Immature natural killer cell (primary cell): ENCODE measurements at regions not wholly inside any gene's neighbourhood (a gene's known extent, or its start where the extent isn't known, plus 50 kb on each side); places are given as distances from the start of the nearest gene placed in this dataset.
"Not testable (repeated sequence)": the region's sequence is repeated elsewhere in the genome, so short reads cannot be mapped to it uniquely, and the experiment has no call there.

Source experiments
- DNase-seq, 3 donors: peaks; one replicate each; pipeline ENCODE4 v3.0.0; 2022; ENCODE audit warnings: mixed read lengths in 1 of 3
- H3K27ac Mint-ChIP-seq, 6 donors: one replicate each; pipeline ENCODE4 v1.8.0; 2020; ENCODE audit warnings: mixed read lengths in 6 of 6, mild to moderate bottlenecking in 5 of 6, inconsistent platforms in 4 of 6, moderate library complexity in 3 of 6
- H3K27me3 Mint-ChIP-seq, 3 donors: one replicate each; pipeline ENCODE4 v1.8.0; 2020 to 2021; ENCODE audit warnings: low read depth in 3 of 3, mild to moderate bottlenecking in 3 of 3, mixed read lengths in 3 of 3, moderate library complexity in 3 of 3, inconsistent platforms in 1 of 3
- H3K36me3 Mint-ChIP-seq, 3 donors: one replicate each; pipeline ENCODE4 v1.8.0; 2020; ENCODE audit warnings: mixed read lengths in 3 of 3, inconsistent platforms in 2 of 3, mild to moderate bottlenecking in 2 of 3
- H3K4me1 Mint-ChIP-seq, 2 donors: one replicate each; pipeline ENCODE4 v1.8.0; 2020; ENCODE audit warnings: inconsistent platforms in 2 of 2, mild to moderate bottlenecking in 2 of 2, mixed read lengths in 2 of 2, moderate library complexity in 1 of 2
- H3K4me3 Mint-ChIP-seq, 5 donors: one replicate each; pipeline ENCODE4 v1.8.0; 2020; ENCODE audit warnings: mild to moderate bottlenecking in 5 of 5, mixed read lengths in 5 of 5, inconsistent platforms in 3 of 5, moderate library complexity in 3 of 5
- H3K9me3 Mint-ChIP-seq, 6 donors: one replicate each; pipeline ENCODE4 v1.8.0; 2020; ENCODE audit warnings: mild to moderate bottlenecking in 6 of 6, mixed read lengths in 6 of 6, inconsistent platforms in 4 of 6, moderate library complexity in 3 of 6

GRCh38 chr2:167592441-167592840 is 655.0 kb downstream of the STK39 start:
- peaks cover 0 to 2% (median 0%) of the 10 kb centered on the region in 6 donors for H3K9me3 Mint-ChIP-seq
- no peaks in the 10 kb centered on the region for H3K36me3 Mint-ChIP-seq
- H3K4me1 Mint-ChIP-seq, result peaks cover 0 to 7% of the 10 kb centered on the region in 2 donors
- H3K4me3 Mint-ChIP-seq, result no peak overlapping the region
- DNase-seq, result no peak
- H3K27ac Mint-ChIP-seq, result no peak overlapping the region
- no peaks in the 10 kb centered on the region for H3K27me3 Mint-ChIP-seq

GRCh38 chr2:167582619-167583018 is 664.8 kb downstream of the STK39 start:
- H3K4me3 Mint-ChIP-seq, result no peak overlapping the region
- no peak for DNase-seq
- H3K36me3 Mint-ChIP-seq, result no peaks in the 10 kb centered on the region
- no peaks in the 10 kb centered on the region for H3K4me1 Mint-ChIP-seq
- H3K9me3 Mint-ChIP-seq, result peaks cover 0 to 4% (median 0%) of the 10 kb centered on the region in 6 donors
- peaks cover 0 to 2% (median 0%) of the 10 kb centered on the region in 3 donors for H3K27me3 Mint-ChIP-seq
- no peak overlapping the region for H3K27ac Mint-ChIP-seq

GRCh38 chr2:167581961-167582574 is 665.3 kb downstream of the STK39 start:
- H3K4me1 Mint-ChIP-seq, result no peaks in the 10 kb centered on the region
- H3K27ac Mint-ChIP-seq, result no peak overlapping the region
- peaks cover 0 to 2% (median 0%) of the 10 kb centered on the region in 3 donors for H3K27me3 Mint-ChIP-seq
- peaks cover 0 to 4% (median 0%) of the 10 kb centered on the region in 6 donors for H3K9me3 Mint-ChIP-seq
- H3K36me3 Mint-ChIP-seq, result no peaks in the 10 kb centered on the region
- no peak overlapping the region for H3K4me3 Mint-ChIP-seq
- no peak for DNase-seq

DNA sequence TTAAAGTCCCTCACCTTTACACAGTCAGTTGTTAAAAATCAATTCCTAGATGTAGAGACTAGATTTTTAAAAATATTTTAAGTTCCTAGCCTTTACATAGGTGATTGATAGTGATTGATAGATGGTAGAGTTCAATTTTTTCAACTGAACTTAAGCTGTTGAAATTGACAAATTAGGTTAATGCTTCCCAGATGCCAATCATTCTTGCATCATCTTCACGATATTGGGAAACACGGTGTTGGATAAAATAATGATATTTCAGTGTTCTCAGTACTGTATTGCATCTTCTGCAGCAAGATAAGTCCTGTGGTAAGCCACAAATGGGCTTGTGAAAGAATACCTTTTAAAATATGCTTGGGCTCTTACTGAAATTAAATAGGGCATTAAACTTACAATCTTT is 667.6 kb downstream of the STK39 start:
- no peak overlapping the region for H3K4me3 Mint-ChIP-seq
- no peaks in the 10 kb centered on the region for H3K4me1 Mint-ChIP-seq
- H3K27me3 Mint-ChIP-seq, result peaks cover 0 to 1% (median 0%) of the 10 kb centered on the region in 3 donors
- H3K36me3 Mint-ChIP-seq, result no peaks in the 10 kb centered on the region
- H3K27ac Mint-ChIP-seq, result no peak overlapping the region
- DNase-seq, result no peak
- H3K9me3 Mint-ChIP-seq, result peaks cover 0 to 4% (median 0%) of the 10 kb centered on the region in 6 donors

DNA sequence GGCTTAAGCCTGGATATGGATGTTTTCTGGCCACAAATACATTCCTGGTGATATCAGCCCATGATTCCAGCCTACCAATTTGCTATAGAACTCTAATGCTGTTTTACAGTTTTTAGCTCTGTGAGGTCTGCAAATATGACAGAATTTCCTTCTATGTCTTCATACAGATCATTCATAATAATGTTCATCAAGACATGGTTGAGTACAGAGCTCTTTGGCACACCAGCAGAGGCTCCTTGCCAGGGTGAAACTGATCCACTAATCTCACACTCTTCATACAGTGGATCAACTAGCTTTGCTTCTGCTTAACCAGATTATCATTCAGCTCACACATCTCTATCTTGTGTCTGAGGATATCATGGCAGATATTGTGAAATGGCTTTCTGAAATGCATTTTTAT is 672.1 kb downstream of the STK39 start:
- no peak overlapping the region for H3K27ac Mint-ChIP-seq
- H3K27me3 Mint-ChIP-seq, result no peaks in the 10 kb centered on the region
- no peaks in the 10 kb centered on the region for H3K4me1 Mint-ChIP-seq
- no peaks in the 10 kb centered on the region for H3K36me3 Mint-ChIP-seq
- DNase-seq, result no peak
- H3K9me3 Mint-ChIP-seq, result peaks cover 0 to 4% (median 0%) of the 10 kb centered on the region in 6 donors
- no peak overlapping the region for H3K4me3 Mint-ChIP-seq

GRCh38 chr2:167572883-167573619 is 674.3 kb downstream of the STK39 start:
- peaks cover 0 to 3% (median under 1%) of the 10 kb centered on the region in 6 donors for H3K9me3 Mint-ChIP-seq
- no peaks in the 10 kb centered on the region for H3K36me3 Mint-ChIP-seq
- H3K4me3 Mint-ChIP-seq, result no peak overlapping the region
- no peak for DNase-seq
- no peaks in the 10 kb centered on the region for H3K27me3 Mint-ChIP-seq
- H3K27ac Mint-ChIP-seq, result no peak overlapping the region
- H3K4me1 Mint-ChIP-seq, result no peaks in the 10 kb centered on the region

DNA sequence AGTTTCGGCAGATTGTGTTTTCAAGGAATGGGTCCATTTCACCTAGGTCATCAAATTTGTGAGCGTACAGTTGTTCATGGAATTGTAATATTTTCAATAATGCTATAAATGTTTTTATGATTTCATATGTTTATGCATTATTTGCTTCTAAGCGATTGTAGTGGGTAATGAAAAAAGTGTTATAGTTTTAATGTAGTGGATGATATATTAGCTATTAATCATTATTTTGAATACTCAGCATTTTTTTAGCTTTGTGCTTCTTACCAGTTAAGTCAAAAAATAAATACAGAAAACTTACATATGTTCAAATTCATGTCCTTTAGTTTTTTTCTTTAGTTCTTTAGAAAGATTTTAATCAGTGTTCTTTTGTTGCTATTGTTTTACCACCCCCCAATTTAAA is 677.0 kb downstream of the STK39 start:
- Mint-ChIP-seq H3K27ac (no peak overlapping the region), H3K27me3 (no peaks in the 10 kb centered on the region), H3K9me3 (peaks cover 0 to 5% (median 0%) of the 10 kb centered on the region in 6 donors), H3K4me1 (no peaks in the 10 kb centered on the region), H3K4me3 (no peak overlapping the region), H3K36me3 (no peaks in the 10 kb centered on the region)
- no peak for DNase-seq

- DNase-seq, H3K4me1 Mint-ChIP-seq, H3K36me3 Mint-ChIP-seq, H3K4me3 Mint-ChIP-seq, H3K27me3 Mint-ChIP-seq, H3K27ac Mint-ChIP-seq: not testable (repeated sequence)
- H3K9me3 Mint-ChIP-seq, result peaks cover 4 to 11% (median 7%) of the 10 kb centered on the region in 6 donors
Measured at GRCh38 chr2:167563885-167564619, 675.8 kb downstream of the XIRP2 start.

GRCh38 chr2:167558272-167558991 is 670.2 kb downstream of the XIRP2 start:
- peaks cover 2 to 12% (median 8%) of the 10 kb centered on the region in 6 donors for H3K9me3 Mint-ChIP-seq
- not testable (repeated sequence) for H3K36me3 Mint-ChIP-seq, H3K4me3 Mint-ChIP-seq, H3K4me1 Mint-ChIP-seq, H3K27ac Mint-ChIP-seq, H3K27me3 Mint-ChIP-seq, DNase-seq

DNA sequence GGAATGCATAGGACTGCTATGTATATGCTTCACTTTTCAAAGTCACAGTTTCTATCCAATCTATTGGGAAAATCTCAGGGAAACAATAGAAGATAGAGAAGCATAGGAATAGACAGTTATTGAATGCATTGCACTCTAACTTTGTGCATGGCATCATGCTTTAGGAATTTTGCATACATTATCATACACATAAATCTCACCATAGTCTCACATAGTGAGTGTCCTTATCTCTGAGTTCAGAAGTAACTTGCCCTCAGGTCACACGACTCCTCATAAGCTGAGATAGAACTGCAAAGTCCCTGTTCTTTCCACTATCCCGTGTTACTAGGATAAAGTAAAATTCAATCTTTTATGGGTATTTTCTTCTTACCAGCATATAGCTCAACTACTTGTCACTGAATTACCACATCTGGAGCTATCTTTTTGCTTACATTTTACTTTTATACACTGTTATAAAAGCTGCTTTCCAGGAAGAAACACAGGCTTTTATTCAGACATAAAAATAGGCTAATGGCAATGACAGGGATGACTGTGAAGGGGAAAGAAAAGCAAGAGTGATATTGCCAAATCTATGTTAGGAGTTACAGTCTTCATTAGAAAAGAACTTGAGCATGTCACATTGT is 666.9 kb downstream of the XIRP2 start:
- DNase-seq, result no peak
- Mint-ChIP-seq H3K9me3 (peaks cover 0 to 9% (median 8%) of the 10 kb centered on the region in 6 donors), H3K27me3 (peaks cover 0 to 2% (median 2%) of the 10 kb centered on the region in 3 donors), H3K4me1 (no peaks in the 10 kb centered on the region), H3K4me3 (no peak overlapping the region), H3K27ac (no peak overlapping the region), H3K36me3 (no peaks in the 10 kb centered on the region)

- Mint-ChIP-seq H3K27ac (no peak overlapping the region), H3K9me3 (peaks cover 0 to 9% (median 5%) of the 10 kb centered on the region in 6 donors), H3K4me1 (no peaks in the 10 kb centered on the region), H3K36me3 (no peaks in the 10 kb centered on the region), H3K4me3 (no peak overlapping the region), H3K27me3 (peaks cover 0 to 2% (median 2%) of the 10 kb centered on the region in 3 donors)
- DNase-seq, result no peak
Measured at GRCh38 chr2:167553635-167554034, 665.4 kb downstream of the XIRP2 start.

DNA sequence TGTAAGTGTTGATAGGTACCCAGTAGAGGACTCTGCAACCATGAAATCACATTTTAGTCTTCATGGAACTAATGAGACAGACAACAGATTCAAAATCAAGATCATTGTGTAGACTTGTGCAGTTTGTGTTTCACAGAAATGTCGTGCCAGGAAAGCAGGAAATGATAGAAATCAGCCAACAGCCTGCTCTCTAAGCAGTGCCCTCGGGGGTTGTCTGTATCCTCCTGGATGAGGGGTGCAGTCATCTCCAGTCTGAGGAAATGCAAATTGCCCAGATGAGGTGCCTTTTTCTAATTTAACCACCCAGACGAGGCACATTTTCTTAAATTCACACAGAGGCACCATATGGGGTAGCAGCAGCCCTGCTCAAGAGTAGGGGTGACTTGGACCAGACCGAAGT is 663.1 kb downstream of the XIRP2 start:
- Mint-ChIP-seq H3K27ac (no peak overlapping the region), H3K27me3 (peaks cover 0 to 2% (median 0%) of the 10 kb centered on the region in 3 donors), H3K9me3 (peaks cover 0 to 5% (median 4%) of the 10 kb centered on the region in 6 donors), H3K4me1 (no peaks in the 10 kb centered on the region), H3K4me3 (no peak overlapping the region), H3K36me3 (no peaks in the 10 kb centered on the region)
- DNase-seq, result no peak

DNA sequence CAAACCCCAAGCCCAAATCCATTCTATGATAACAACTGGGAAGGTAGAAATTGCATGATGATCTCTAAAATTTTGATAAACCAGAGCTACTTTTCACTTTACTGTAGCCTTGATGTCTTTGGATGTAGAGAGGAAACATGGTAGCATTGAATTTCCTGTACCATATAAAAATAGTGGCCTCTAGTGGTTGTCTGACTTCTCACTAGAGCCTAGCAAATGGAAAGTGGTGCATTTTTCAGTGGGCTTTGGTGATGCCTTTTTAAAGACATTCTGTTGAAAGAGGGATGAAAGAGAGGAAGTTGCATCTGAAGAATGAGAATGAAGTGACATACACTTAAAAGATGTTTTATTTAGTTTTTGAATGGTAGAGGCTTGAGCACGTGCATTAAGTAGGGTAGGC is 662.2 kb downstream of the XIRP2 start:
- no peak overlapping the region for H3K4me3 Mint-ChIP-seq
- H3K27ac Mint-ChIP-seq, result no peak overlapping the region
- no peaks in the 10 kb centered on the region for H3K36me3 Mint-ChIP-seq
- no peaks in the 10 kb centered on the region for H3K4me1 Mint-ChIP-seq
- H3K9me3 Mint-ChIP-seq, result peaks cover 0 to 5% (median 4%) of the 10 kb centered on the region in 6 donors
- no peak for DNase-seq
- peaks cover 0 to 2% (median 0%) of the 10 kb centered on the region in 3 donors for H3K27me3 Mint-ChIP-seq
